SK-N-MC (cell line): ENCODE measurements at regions not wholly inside any gene's neighbourhood (a gene's known extent, or its start where the extent isn't known, plus 50 kb on each side); places are given as distances from the start of the nearest gene placed in this dataset.

ENCODE experiments used
- EZH2 ChIP-seq: fragments of 200-600 bp; sonication (generic); IDR thresholded peaks from one replicate; pipeline ENCODE4 v1.6.1; 2017; ENCODE audit warnings: antibody characterized with exemption
- FOXP2 ChIP-seq: optimal IDR thresholded peaks from 2 replicates; pipeline ENCODE3; 2011; ENCODE audit warnings: mild to moderate bottlenecking, moderate library complexity; ENCODE audit not compliant: insufficient read depth; ENCODE audit errors: extremely low read length, control extremely low read depth
- POLR2AphosphoS5 ChIP-seq: IDR thresholded peaks from 2 replicates; pipeline ENCODE4 v1.6.1; 2012; ENCODE audit warnings: mild to moderate bottlenecking, low read depth, low read length, borderline replicate concordance

GRCh38 chr6:121651420-121651819, 216.0 kb downstream of the GJA1 start:
- TF ChIP-seq FOXP2: no peak
- no peak for TF ChIP-seq EZH2
- no peak for TF ChIP-seq POLR2AphosphoS5
